Gastroesophageal sphincter (tissue), 4 donors: ENCODE measurements at regions not wholly inside any gene's neighbourhood (a gene's known extent, or its start where the extent isn't known, plus 50 kb on each side); places are given as distances from the start of the nearest gene placed in this dataset.

Experiments used
- ATAC-seq: fragments of 150-250 bp; one replicate; pipeline ENCODE4 v1.9.1; 2016; ENCODE audit warnings: mild to moderate bottlenecking, moderate library complexity
- H3K27ac ChIP-seq, 4 donors: fragments of 200-600 bp; sonication (generic) in 3 of 4; 1 replicate in 3 of 4; 2 replicates in 1 of 4; pipeline ENCODE4 v1.5.1; 2016 to 2019
- H3K27me3 ChIP-seq: fragments of 200-600 bp; sonication (generic); one replicate; pipeline ENCODE4 v1.5.1; 2019
- H3K36me3 ChIP-seq, 2 donors: fragments of 200-600 bp; sonication (generic); one replicate each; pipeline ENCODE4 v1.5.1; 2019; ENCODE audit warnings: control low read depth in 1 of 2
- H3K4me1 ChIP-seq, 3 donors: fragments of 200-600 bp; sonication (generic); 1 replicate in 2 of 3; 2 replicates in 1 of 3; pipeline ENCODE4 v1.5.1; 2016 to 2019; ENCODE audit warnings: control low read depth in 2 of 3
- H3K4me3 ChIP-seq, 2 donors: fragments of 200-600 bp; sonication (generic); one replicate each; pipeline ENCODE4 v1.5.1; 2019; ENCODE audit warnings: mild to moderate bottlenecking in 1 of 2, moderate library complexity in 1 of 2
- H3K9me3 ChIP-seq, 3 donors: fragments of 200-600 bp; sonication (generic); one replicate each; pipeline ENCODE4 v1.5.1; 2017 to 2019; ENCODE audit warnings: control low read depth in 2 of 3
- EP300 ChIP-seq: sonication (generic); formaldehyde crosslinking; IDR thresholded peaks from one replicate; pipeline ENCODE4 v1.6.1; 2017; ENCODE audit warnings: antibody characterized with exemption, mild to moderate bottlenecking
- POLR2A ChIP-seq, 2 donors: fragments of 450-650 bp; IDR thresholded peaks; one replicate each; pipeline ENCODE4 v1.6.1; 2017; ENCODE audit warnings: antibody characterized with exemption in 2 of 2, mild to moderate bottlenecking in 2 of 2, moderate library complexity in 1 of 2
- POLR2AphosphoS5 ChIP-seq: sonication (generic); formaldehyde crosslinking; IDR thresholded peaks from one replicate; pipeline ENCODE4 v1.6.1; 2017; ENCODE audit warnings: antibody characterized with exemption
- WGBS, 2 donors: methylation state at CpG; one replicate each; pipeline ENCODE4 v1.1.5; 2018; ENCODE audit warnings: low coverage in 1 of 2; 5-methylcytosine and 5-hydroxymethylcytosine counted together
- TF ChIP-seq, protein P1 (sequence below), 4 experiments: fragments of 200-600 bp in 2 of 4; fragments of 450-650 bp in 2 of 4; sonication (generic) in 1 of 4; IDR thresholded peaks; one replicate each; pipeline ENCODE4 v1.5.1; 2017 to 2019; ENCODE audit warnings: antibody characterized with exemption in 4 of 4, mild to moderate bottlenecking in 2 of 4, moderate library complexity in 2 of 4

DNA sequence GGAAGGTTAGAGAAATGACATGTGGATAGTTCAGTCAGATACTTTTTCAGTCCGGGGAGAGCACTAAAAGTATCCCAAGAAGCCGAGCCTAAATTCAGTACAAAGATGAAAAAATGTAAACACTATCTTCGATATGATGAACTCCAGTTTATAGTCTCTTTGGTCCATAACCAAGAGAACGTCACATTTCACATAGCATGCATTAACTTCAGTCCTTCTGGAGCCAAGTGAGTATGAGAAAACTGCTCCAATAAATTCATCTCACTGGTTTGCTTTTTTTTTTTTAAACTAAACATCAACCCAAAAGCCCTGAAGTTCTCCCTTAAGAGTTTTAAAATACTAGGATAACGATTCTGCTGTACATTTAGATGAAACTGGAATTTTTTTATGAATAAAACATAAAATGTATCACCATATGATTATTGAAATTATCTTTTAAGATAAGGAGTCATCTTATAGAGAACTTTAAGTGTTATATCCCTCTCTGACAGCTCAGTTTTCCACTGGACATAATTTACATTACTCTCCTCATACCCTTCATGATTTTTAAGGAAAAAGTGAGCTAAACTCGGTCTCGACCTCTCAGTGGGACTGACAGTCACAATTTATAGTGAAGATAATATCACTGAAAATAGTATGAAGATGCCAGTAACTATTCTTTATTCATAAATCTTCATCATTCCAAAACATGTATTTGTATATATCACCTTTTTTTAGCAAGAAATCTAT lies 841.5 kb upstream of the FLRT2 start:
- Histone ChIP-seq H3K27me3 (no peaks in the 10 kb centered on the region), H3K36me3 (no peaks in the 10 kb centered on the region), H3K27ac (no peak overlapping the region), H3K4me3 (no peak overlapping the region), H3K4me1 (no peaks in the 10 kb centered on the region), H3K9me3 (no peaks in the 10 kb centered on the region)
- 27 to 32% methylated on average over 7 of the region's 7 CpGs for WGBS, 2 donors
- no peak for TF ChIP-seq EP300
- TF ChIP-seq POLR2A (IDR thresholded peaks at IDR 0.05): no peak
- no peak for TF ChIP-seq POLR2AphosphoS5
- TF ChIP-seq, protein P1, sequence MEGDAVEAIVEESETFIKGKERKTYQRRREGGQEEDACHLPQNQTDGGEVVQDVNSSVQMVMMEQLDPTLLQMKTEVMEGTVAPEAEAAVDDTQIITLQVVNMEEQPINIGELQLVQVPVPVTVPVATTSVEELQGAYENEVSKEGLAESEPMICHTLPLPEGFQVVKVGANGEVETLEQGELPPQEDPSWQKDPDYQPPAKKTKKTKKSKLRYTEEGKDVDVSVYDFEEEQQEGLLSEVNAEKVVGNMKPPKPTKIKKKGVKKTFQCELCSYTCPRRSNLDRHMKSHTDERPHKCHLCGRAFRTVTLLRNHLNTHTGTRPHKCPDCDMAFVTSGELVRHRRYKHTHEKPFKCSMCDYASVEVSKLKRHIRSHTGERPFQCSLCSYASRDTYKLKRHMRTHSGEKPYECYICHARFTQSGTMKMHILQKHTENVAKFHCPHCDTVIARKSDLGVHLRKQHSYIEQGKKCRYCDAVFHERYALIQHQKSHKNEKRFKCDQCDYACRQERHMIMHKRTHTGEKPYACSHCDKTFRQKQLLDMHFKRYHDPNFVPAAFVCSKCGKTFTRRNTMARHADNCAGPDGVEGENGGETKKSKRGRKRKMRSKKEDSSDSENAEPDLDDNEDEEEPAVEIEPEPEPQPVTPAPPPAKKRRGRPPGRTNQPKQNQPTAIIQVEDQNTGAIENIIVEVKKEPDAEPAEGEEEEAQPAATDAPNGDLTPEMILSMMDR (IDR thresholded peaks at IDR 0.05): no peak
- ATAC-seq: no peak

DNA sequence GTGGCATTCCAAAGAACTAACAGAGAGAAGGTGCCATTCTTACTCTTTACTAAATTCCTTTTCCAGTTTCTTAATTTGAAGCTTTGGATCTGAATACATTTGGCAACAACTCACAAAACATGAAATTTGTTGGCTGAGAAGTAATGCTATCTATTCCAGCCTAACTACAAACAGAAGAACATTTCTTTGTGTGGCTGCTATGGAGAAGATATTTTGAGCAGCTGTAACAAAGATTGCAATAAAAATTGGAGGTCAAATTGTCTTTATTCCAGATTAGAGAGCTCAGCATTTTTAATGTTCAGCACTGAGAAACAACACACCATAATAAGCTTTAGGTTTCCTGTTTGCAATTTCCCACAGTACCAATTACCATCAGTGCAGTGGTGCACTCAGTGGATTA lies 835.8 kb upstream of the FLRT2 start:
- H3K4me1 ChIP-seq: peaks cover 0 to 6% (median 0%) of the 10 kb centered on the region in 3 donors
- no peak for ATAC-seq
- no peak overlapping the region for H3K27ac ChIP-seq
- TF ChIP-seq, protein P1 (IDR thresholded peaks at IDR 0.05): no peak
- TF ChIP-seq POLR2A (IDR thresholded peaks at IDR 0.05) (no peak), POLR2AphosphoS5 (no peak), EP300 (no peak)
- no peaks in the 10 kb centered on the region for H3K9me3 ChIP-seq
- no peaks in the 10 kb centered on the region for H3K27me3 ChIP-seq
- H3K4me3 ChIP-seq: no peak overlapping the region
- no peaks in the 10 kb centered on the region for H3K36me3 ChIP-seq

DNA sequence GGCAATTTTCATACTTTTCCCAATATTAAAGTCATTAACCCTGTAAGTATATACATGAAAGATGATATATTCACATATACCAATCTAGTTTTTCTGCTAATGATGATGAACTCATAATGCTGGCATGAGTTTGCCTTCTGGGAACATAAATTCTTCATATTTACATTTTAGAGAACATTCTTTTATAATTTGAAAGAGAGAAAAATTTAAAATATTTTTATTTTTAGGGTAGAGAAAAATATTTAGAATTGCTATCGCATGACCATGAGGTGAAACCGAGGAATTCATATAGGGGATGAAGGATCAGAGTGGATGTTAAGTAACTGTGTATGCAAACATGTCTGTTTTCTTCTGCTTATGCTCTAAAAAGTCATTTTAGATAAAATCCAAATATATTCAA lies 825.3 kb upstream of the FLRT2 start:
- no peak for TF ChIP-seq EP300
- no peak for TF ChIP-seq POLR2A (IDR thresholded peaks at IDR 0.05)
- no peak for TF ChIP-seq POLR2AphosphoS5
- TF ChIP-seq, protein P1 (IDR thresholded peaks at IDR 0.05): no peak
- Histone ChIP-seq H3K4me1 (no peaks in the 10 kb centered on the region), H3K27ac (no peak overlapping the region), H3K27me3 (no peaks in the 10 kb centered on the region), H3K4me3 (no peak overlapping the region), H3K9me3 (no peaks in the 10 kb centered on the region), H3K36me3 (no peaks in the 10 kb centered on the region)
- 93 to 97% methylated on average over 2 of the region's 2 CpGs for WGBS, 2 donors
- no peak for ATAC-seq

DNA sequence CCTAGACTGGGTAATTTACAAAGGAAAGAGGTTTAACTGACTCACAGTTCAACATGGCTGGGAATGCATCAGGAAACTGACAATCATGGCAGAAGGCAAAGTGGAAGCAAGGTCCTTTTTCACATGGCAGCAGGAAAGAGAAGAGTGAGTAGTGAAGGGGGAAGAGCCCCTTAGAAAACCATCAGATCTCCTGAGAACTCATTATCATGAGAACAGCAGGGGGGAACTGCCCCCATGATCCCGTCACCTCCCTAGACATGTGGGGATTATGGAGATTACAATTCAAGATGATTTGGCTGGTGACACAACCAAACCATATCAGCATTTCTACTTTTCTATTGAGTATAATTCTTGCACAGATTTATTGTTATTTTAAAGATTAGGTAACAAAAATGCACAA lies 822.1 kb upstream of the FLRT2 start:
- Histone ChIP-seq H3K9me3 (no peaks in the 10 kb centered on the region), H3K36me3 (no peaks in the 10 kb centered on the region), H3K27me3 (no peaks in the 10 kb centered on the region), H3K4me3 (no peak overlapping the region), H3K27ac (no peak overlapping the region), H3K4me1 (no peaks in the 10 kb centered on the region)
- 92 to 100% methylated on average over 1 of the region's 1 CpG for WGBS, 2 donors
- TF ChIP-seq EP300 (no peak), POLR2A (IDR thresholded peaks at IDR 0.05) (no peak), POLR2AphosphoS5 (no peak)
- TF ChIP-seq, protein P1 (IDR thresholded peaks at IDR 0.05): no peak
- ATAC-seq: no peak

DNA sequence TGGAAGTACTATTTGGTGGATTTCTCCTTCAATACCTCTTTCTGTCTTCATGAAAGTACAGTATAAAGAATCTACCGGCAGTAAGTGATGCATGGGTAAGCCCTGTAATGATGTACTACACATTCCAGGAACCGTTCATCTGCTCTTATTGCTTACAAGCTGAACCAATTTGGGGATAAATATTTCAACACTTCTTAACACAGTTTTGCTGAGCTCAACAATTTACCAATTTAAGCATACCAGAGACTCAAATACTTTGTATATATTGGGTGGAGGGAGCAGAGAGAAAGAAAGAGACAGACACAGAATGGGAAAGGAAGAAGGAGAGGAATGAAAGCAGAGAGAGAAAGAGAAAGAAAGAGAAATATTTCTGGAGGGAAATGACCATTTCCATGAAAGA lies 821.1 kb upstream of the FLRT2 start:
- Histone ChIP-seq H3K27me3 (no peaks in the 10 kb centered on the region), H3K4me3 (no peak overlapping the region), H3K27ac (no peak overlapping the region), H3K9me3 (no peaks in the 10 kb centered on the region), H3K4me1 (no peaks in the 10 kb centered on the region), H3K36me3 (no peaks in the 10 kb centered on the region)
- no peak for ATAC-seq
- TF ChIP-seq POLR2A (IDR thresholded peaks at IDR 0.05) (no peak), EP300 (no peak), POLR2AphosphoS5 (no peak)
- TF ChIP-seq, protein P1 (IDR thresholded peaks at IDR 0.05): no peak
- WGBS, 2 donors: 38 to 42% methylated on average over 2 of the region's 2 CpGs
